ENCODE measurements at regions not wholly inside any gene's neighbourhood (a gene's known extent, or its start where the extent isn't known, plus 50 kb on each side); places are given as distances from the start of the nearest gene placed in this dataset.

GRCh38 chr11:70496591-70497535, 98.5 kb downstream of the CTTN start:
- TF ChIP-seq CTCF (IDR thresholded peaks at IDR 0.05; ENCODE audit: insufficient read depth, low read depth, low read length): no peak
- TF ChIP-seq EZH2 (IDR thresholded peaks at IDR 0.05; ENCODE audit: insufficient read depth, low read length): no peak
